NK-92 treated with Interleukin-12 subunit alpha and Interleukin-12 subunit beta, amount 100 ng/mL, for 24 hours (cell line): ENCODE measurements at regions not wholly inside any gene's neighbourhood (a gene's known extent, or its start where the extent isn't known, plus 50 kb on each side); places are given as distances from the start of the nearest gene placed in this dataset.

Source experiments
- DNase-seq: peaks from one replicate; lab custom pipeline; 2025; lab: John Stamatoyannopoulos, UW

- DNase-seq = no peak
Observed at GRCh38 chr6:153218184-153218792, 87.2 kb upstream of the RGS17 start.

- no peak for DNase-seq
Observed at GRCh38 chr6:153216789-153217188, 85.7 kb upstream of the RGS17 start.

DNA sequence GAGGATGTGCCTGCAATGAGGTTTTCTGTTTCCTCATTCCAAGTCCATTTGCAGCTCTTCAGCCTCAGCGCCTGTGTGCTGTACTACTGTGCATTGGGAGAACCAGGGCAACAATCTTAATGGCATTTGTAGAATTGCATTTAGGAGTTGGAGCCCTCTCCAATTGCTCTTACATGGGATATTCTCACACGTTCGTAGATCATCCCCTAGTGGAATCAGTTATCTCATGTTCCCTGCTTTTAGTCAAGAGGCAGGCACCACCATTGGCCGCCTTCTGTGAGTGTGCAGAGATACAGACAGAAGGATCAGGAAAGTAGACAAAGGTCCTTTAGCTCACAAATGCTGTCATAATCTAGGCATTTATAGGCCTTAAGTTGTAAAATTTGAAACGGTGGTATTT, 84.2 kb upstream of the RGS17 start:
- DNase-seq = no peak

GRCh38 chr6:153214436-153214835, 83.4 kb upstream of the RGS17 start:
- no peak for DNase-seq

GRCh38 chr6:153210083-153210482, 79.0 kb upstream of the RGS17 start:
- no peak for DNase-seq

DNA sequence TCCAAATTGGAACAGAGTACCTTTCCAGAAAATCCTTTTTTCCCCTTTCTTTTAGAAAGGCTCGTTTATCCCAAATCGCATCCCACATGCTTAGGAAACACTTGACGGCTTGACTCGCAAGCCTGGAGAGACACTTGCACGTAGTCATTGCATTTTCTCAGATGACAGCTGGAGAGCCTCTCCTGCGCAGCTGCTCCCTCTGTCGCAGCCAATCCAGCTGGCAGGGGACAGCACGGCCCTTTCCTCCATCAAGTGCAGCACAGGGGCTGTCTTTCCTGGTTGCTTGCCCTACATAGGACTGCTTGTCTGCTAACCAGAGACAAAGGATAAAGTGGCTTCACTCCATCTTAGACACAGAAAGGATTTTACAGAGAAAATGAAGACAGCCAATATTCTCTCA, 77.6 kb upstream of the RGS17 start:
- DNase-seq = no peak

DNA sequence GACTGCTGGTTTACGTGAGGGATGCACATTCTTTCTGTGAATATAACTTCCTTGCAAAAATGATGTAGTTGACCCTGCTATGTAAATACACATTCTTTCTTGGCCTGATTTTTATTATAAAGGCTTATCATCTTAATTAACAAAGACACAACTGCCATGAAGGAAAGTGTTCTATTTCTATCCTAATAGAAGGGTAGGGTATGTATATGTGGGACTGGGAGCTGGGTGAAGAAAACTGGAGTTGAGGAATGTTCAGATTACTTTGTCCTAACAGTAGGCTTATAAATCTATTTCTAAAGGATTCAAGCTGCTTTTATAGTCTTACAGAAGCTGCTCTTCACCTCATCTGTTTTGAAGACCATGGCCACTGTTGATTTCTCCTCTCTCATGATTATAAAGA, 76.5 kb upstream of the RGS17 start:
- DNase-seq = no peak

DNA sequence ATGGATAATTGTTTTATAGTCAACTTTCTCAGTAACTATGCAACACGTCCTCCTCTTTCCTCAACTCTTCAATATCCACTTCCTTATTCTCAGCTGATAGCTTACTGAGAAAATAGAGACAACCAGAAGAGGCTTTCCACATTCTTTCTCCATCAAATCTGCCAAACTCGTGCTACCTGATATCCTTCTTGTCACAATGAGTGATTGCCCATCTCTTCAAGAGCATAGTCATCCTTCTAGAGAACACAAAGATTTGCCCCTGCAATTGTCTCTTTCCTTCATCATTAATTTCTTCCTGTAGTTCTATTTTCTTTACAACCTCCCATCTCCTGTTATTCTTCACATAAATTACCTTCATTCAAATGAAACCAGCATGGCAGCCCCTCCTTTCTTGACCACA, 75.9 kb upstream of the RGS17 start:
- DNase-seq = no peak

DNA sequence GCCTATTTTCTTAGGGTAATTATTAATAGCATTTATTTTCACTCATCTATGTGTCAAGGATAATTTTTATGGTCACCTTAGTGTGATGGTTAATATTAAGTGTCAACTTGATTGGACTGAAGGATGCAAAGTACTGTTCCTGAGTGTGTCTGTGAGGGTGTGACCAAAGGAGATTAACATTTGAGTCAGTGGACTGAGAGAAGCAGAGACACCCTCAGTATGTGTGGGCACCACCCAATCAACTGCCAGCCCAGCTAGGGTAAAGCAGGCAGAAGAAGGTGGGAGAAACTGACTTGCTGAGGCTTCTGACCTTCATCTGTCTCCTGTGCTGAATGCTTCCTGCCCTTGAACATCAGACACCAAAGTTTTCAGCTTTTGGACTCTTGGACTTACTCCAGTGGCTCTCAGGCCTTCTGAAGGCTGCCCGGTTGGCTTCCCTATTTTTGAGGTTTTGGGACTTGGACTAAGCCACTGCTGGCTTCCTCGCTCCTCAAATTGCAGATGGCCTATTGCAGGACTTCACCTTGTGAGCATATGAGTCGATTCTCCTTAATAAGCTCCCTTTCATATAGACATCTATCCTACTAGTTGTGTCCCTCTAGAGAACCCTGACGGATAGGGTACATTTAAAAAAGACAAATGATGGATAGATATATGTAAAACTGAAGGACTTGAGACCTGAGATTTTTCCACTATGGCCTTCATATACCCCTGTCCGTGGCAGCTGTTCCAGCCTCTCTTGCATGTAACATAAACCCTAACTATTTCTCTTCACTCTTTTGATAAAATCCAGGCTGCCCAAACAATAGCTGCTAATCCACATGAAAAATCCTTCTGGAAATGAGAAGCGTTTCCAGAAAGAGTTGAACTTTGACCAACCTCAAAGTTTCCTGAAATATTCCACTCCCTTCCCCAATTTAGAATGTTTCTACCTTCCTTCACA, 62.1 kb upstream of the RGS17 start:
- DNase-seq = no peak

- no peak for DNase-seq
Observed at GRCh38 chr6:153183925-153184324, 52.8 kb upstream of the RGS17 start.
